Muscle of leg (tissue), 3 donors: ENCODE measurements at regions not wholly inside any gene's neighbourhood (a gene's known extent, or its start where the extent isn't known, plus 50 kb on each side); places are given as distances from the start of the nearest gene placed in this dataset.

Experiments
- DNase-seq: peaks from one replicate; pipeline ENCODE4 v3.0.0; 2013
- H3K27ac ChIP-seq: one replicate; pipeline ENCODE4 v1.5.1; 2013; ENCODE audit warnings: mild to moderate bottlenecking, low read length, control low read depth
- H3K27me3 ChIP-seq: one replicate; pipeline ENCODE4 v1.6.1; 2013; ENCODE audit warnings: low read length; ENCODE audit not compliant: control insufficient read depth, insufficient read depth
- H3K36me3 ChIP-seq: one replicate; pipeline ENCODE4 v1.6.1; 2013; ENCODE audit warnings: low read length; ENCODE audit not compliant: control insufficient read depth, insufficient read depth
- H3K4me1 ChIP-seq: one replicate; pipeline ENCODE4 v1.6.1; 2013; ENCODE audit warnings: low read length; ENCODE audit not compliant: control insufficient read depth, insufficient read depth
- H3K4me3 ChIP-seq: one replicate; pipeline ENCODE4 v1.5.1; 2013; ENCODE audit warnings: low read length, control low read depth
- H3K9me3 ChIP-seq: replicated peaks from 2 replicates; pipeline ENCODE4 v1.6.1; 2013; ENCODE audit warnings: low read depth, low read length; ENCODE audit not compliant: control insufficient read depth
- WGBS: methylation state at CpG from one replicate; pipeline ENCODE4 v1.1.5; 2013; ENCODE audit warnings: missing lambda C conversion rate; ENCODE audit not compliant: insufficient coverage; 5-methylcytosine and 5-hydroxymethylcytosine counted together

DNA sequence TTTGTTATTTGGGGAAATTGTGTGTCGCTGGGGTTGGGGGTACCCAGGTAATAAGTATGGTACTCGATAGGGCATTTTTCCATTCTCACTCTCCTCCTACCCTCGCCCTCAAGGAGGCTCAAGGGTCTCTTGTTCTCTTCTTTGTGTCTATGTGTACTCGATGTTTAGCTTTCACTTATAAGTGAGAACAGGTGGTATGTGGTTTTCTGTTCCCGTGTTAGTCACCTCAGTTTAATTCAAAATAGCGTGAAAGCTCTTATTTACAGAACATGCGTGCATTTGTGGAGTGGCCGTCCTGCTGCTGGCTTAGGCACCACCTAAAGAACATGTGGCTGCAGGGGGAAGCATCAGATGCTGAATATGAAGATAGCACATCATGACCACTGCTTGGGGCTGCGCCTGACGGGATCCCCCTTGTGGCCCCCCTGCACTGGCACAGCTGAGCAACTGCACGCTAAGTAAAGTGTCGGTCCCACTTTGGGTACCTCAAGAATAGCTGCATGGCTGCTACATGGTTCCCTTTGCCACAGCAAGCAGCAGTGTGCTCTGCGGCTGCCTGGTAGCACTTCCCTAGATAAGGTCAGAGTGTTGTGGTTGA lies 569.0 kb downstream of the DCDC2C start:
- H3K9me3 ChIP-seq: no peaks in the 10 kb centered on the region
- no peaks in the 10 kb centered on the region for H3K27me3 ChIP-seq
- 78% methylated on average over 9 of the region's 13 CpGs for WGBS
- H3K27ac ChIP-seq: no peak overlapping the region
- no peaks in the 10 kb centered on the region for H3K36me3 ChIP-seq
- no peak for DNase-seq
- H3K4me1 ChIP-seq: no peaks in the 10 kb centered on the region
- no peak overlapping the region for H3K4me3 ChIP-seq

DNA sequence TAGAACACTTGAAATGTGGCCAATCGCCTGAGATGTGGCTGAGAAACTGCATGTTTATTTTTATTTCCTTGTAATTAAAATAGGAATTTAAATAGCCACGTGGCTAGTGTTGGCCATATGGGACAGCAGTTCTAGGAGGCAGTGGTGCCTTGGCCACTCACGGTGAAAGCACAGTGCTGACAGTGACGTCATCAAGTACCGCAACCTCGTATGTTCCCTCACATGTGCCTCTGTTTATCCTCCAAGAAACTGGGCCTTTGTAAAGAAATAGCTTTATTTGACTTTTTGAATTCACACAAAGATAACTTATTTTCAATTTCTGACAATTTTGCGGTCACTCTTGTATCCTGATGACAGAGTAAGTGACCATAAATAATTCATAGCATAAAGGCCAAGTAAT lies 575.0 kb downstream of the DCDC2C start:
- H3K36me3 ChIP-seq: no peaks in the 10 kb centered on the region
- DNase-seq: no peak
- H3K4me1 ChIP-seq: no peaks in the 10 kb centered on the region
- H3K9me3 ChIP-seq: no peaks in the 10 kb centered on the region
- no peak overlapping the region for H3K4me3 ChIP-seq
- WGBS: 83% methylated on average over 1 of the region's 7 CpGs
- no peaks in the 10 kb centered on the region for H3K27me3 ChIP-seq
- H3K27ac ChIP-seq: no peak overlapping the region

DNA sequence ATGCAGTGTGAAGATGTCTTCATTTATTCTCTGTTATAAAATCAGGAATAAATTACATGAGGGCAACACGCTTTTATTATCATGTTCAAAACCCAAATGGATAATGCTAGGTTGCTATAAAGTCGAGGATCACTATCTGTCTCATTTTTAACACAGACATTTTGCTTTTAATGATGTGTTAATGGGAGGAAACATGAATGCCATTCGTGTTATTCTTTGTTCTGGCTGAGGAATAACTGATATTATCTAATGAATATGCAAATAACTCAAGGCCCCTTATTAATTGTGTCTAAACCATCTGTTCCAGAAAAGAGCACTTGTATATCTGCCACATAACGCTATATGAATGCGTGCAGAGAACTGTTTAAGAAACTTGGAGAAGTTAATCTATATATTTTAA lies 576.1 kb downstream of the DCDC2C start:
- Histone ChIP-seq H3K27me3 (no peaks in the 10 kb centered on the region), H3K36me3 (no peaks in the 10 kb centered on the region), H3K9me3 (no peaks in the 10 kb centered on the region), H3K27ac (no peak overlapping the region), H3K4me3 (no peak overlapping the region), H3K4me1 (no peaks in the 10 kb centered on the region)
- no peak for DNase-seq
- no CpG with 5 or more reads among the region's 5 CpGs for whole genome bisulfite sequencing

DNA sequence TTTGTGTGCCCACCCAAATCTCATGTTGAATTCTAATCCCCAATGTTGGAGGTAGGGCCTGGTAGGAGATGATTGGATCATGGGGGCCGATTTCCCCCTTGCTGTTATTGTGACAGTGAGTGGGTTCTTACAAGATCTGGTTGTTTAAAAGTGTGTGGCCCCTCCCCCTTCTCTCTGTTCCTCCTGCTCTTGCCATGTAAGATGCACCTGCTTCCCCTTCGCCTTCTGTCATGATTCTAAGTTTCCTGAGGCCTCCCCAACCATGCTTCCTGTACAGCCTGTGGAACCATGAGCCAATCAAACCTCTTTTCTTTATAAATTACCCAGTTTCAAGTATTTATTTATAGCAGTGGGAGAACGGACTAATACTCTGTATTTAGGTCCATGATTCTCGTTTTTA lies 588.1 kb downstream of the DCDC2C start:
- no peak overlapping the region for H3K4me3 ChIP-seq

DNA sequence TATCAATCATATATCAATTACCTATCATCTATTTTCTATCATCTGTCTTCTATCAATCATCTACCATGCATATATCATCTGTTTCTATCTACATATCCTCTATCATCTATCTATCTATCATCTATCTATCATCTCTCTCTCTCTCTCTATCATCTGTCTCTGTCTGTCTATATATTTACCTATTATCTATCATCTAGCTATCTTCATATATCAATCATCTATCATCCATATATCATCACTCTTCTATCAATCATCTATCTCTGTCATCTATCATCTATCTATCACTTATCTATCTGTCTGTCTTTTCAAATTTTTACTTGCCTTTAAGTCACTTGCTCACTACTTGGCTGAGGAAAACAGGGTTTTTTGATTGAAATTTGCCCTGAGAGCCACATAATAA lies 592.3 kb downstream of the DCDC2C start:
- Histone ChIP-seq H3K36me3 (no peaks in the 10 kb centered on the region), H3K4me3 (no peak overlapping the region), H3K27ac (no peak overlapping the region), H3K9me3 (no peaks in the 10 kb centered on the region), H3K4me1 (no peaks in the 10 kb centered on the region), H3K27me3 (no peaks in the 10 kb centered on the region)
- no peak for DNase-seq

More for the DNA sequence above, 588.1 kb downstream of the DCDC2C start:
- no CpG with 5 or more reads among the region's 4 CpGs for WGBS
- Histone ChIP-seq H3K4me1 (no peaks in the 10 kb centered on the region), H3K9me3 (no peaks in the 10 kb centered on the region), H3K27me3 (no peaks in the 10 kb centered on the region), H3K27ac (no peak overlapping the region), H3K36me3 (no peaks in the 10 kb centered on the region)
- no peak for DNase-seq

DNA sequence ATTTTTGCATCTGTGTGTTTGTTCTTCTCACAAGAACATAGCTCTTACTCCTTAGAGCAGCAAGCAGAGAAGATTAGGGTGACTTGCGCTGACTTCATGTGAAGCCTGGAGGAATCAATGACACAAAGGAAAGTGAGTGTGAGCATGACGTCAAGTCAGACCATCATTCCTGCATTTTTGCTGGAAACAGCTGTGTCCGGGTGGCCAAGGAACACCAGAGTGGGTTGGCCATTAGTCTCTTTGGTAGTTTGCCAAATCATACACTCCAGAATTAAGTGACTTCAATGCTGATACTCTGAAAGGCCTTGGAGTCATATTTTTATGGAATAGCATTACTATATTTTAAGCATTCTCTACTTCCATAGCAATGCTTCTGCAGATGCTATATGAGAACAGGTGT lies 597.2 kb downstream of the DCDC2C start:
- DNase-seq: no peak
- H3K4me3 ChIP-seq: no peak overlapping the region
- 43% methylated on average over 3 of the region's 3 CpGs for WGBS
- H3K36me3 ChIP-seq: no peaks in the 10 kb centered on the region
- H3K27ac ChIP-seq: no peak overlapping the region
- peaks cover 2% of the 10 kb centered on the region for H3K9me3 ChIP-seq
- H3K27me3 ChIP-seq: no peaks in the 10 kb centered on the region
- no peaks in the 10 kb centered on the region for H3K4me1 ChIP-seq

DNA sequence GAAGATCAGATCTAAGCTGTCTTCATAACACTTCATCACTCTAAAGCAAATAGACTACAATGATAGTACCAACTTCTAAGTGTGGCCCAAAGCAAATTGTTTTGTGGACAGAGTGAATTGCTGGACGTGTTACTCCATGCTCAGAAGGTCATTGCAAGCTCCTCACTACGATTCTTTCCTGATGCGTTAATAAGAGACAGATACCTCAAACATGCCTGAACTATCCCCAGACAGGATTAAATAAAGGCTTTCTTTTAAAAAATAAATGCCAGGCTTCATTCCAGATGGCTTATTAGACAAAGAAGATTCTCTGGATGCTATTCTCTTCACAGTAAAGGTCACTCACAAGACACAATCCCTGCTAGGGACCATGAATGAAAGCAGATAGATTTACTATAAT lies 621.2 kb downstream of the DCDC2C start:
- Histone ChIP-seq H3K9me3 (no peaks in the 10 kb centered on the region), H3K27ac (no peak overlapping the region), H3K36me3 (no peaks in the 10 kb centered on the region), H3K4me3 (no peak overlapping the region), H3K27me3 (no peaks in the 10 kb centered on the region), H3K4me1 (no peaks in the 10 kb centered on the region)
- WGBS: no CpG with 5 or more reads among the region's 3 CpGs
- DNase-seq: no peak

DNA sequence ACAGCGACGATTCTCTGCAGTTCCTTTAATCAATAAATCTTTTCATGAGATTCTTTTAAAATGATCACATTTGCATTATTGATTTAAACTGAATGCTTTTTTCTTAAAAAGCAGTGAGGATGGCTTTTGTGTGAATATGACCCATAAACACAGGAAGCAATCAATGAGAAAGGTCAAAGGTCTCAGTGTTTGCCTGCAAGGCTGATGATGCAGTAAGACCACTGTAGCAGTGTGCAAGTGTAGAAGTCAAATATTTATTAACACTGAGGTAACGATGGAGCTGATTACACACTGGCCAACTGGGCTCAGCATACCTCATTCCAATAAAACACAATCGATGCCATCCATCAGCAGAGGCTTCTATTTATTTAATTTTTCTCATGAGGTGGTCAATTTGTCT lies 633.5 kb downstream of the DCDC2C start:
- Histone ChIP-seq H3K27ac (no peak overlapping the region), H3K4me1 (no peaks in the 10 kb centered on the region), H3K4me3 (no peak overlapping the region), H3K9me3 (no peaks in the 10 kb centered on the region), H3K36me3 (no peaks in the 10 kb centered on the region), H3K27me3 (no peaks in the 10 kb centered on the region)
- no peak for DNase-seq
- WGBS: no CpG with 5 or more reads among the region's 4 CpGs

DNA sequence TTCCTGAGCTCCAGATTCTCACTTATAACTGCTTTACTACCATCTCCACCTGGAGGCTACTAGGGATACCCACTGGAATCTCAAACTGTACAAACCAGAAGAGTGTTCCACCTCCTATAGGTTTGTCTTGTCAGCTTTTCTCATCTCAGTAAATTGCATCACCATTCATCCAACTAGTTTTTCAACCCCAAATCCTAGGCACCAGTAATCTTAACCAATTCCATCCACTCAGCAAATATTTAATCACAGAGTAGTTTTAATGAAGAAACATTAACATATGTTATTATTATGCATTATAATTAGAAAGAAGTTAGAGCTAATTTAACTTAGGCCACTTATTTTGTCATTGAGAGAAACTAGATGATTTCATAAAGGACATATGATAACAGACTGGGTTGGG lies 635.0 kb downstream of the DCDC2C start:
- no peak for DNase-seq
- Histone ChIP-seq H3K4me1 (no peaks in the 10 kb centered on the region), H3K4me3 (no peak overlapping the region), H3K27ac (no peak overlapping the region), H3K36me3 (no peaks in the 10 kb centered on the region), H3K9me3 (peaks cover 2% of the 10 kb centered on the region), H3K27me3 (no peaks in the 10 kb centered on the region)

DNA sequence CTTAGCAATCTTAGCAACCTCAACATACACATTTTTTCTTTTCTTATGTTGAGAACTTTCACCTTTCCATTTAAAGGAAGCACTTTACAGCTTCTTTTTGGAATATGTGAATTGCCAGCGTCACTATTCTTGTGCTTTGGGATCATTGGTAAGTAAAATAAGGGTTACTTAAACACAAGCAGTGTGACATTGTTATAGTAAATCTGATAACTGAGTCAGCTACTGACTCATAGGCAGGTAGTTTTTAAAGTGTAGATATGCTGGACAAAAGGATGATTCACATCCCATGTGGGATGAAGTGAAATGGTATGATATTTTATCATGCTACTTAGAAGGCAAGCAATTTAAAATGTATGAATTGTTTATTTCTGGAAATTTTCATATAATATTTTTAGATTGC lies 637.2 kb downstream of the DCDC2C start:
- no peaks in the 10 kb centered on the region for H3K27me3 ChIP-seq
- H3K4me1 ChIP-seq: no peaks in the 10 kb centered on the region
- no peak for DNase-seq
- H3K36me3 ChIP-seq: no peaks in the 10 kb centered on the region
- peaks cover 2% of the 10 kb centered on the region for H3K9me3 ChIP-seq
- no CpG with 5 or more reads among the region's 1 CpG for WGBS
- H3K4me3 ChIP-seq: no peak overlapping the region
- H3K27ac ChIP-seq: no peak overlapping the region

DNA sequence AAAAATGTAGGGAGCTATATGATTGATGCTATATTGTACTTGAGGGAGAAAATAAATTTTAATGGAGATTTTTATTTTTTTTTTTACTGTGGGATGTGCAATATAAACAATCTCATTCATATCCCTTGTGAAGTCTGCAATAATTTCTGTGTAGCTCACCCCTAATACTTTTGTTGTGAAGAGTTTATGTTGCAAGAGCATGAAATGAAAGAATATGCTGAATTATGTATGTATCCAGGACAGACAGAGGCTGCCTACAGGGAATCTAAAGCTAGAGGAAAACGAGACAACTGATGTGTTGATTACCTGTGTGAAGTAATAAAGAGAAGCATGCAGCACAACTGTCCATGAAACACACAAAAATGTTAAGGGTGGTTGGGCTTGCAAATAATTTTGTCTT lies 643.3 kb downstream of the DCDC2C start:
- DNase-seq: no peak
- no peaks in the 10 kb centered on the region for H3K4me1 ChIP-seq
- H3K27ac ChIP-seq: no peak overlapping the region
- WGBS: 13% methylated on average over 1 of the region's 1 CpG
- no peaks in the 10 kb centered on the region for H3K36me3 ChIP-seq
- peaks cover 3% of the 10 kb centered on the region for H3K27me3 ChIP-seq
- H3K4me3 ChIP-seq: no peak overlapping the region
- H3K9me3 ChIP-seq: peaks cover 2% of the 10 kb centered on the region
